HG03354 (cell line): ENCODE measurements at regions not wholly inside any gene's neighbourhood (a gene's known extent, or its start where the extent isn't known, plus 50 kb on each side); places are given as distances from the start of the nearest gene placed in this dataset.
"Not testable (repeated sequence)": the region's sequence is repeated elsewhere in the genome, so short reads cannot be mapped to it uniquely, and the experiment has no call there.

Experiments used
- ATAC-seq: cut with Tn5 transposase; IDR thresholded peaks from one replicate; pipeline ENCODE4 v1.9.1; 2021; ENCODE audit warnings: mild to moderate bottlenecking; ENCODE audit not compliant: unreplicated experiment, poor library complexity, severe bottlenecking

DNA sequence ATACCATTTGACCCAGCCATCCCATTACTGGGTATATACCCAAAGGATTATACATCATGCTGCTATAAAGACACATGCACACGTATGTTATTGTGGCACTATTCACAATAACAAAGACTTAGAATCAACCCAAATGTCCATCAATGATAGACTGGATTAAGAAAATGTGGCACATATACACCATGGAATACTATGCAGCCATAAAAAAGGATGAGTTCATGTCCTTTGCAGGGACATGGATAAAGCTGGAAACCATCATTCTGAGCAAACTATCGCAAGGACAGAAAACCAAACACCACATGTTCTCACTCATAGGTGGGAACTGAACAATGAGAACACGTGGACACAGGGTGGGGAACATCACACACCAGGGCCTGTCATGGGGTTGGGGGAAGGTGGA lies 237.6 kb upstream of the KRR1 start:
- ATAC-seq, result not testable (repeated sequence)

DNA sequence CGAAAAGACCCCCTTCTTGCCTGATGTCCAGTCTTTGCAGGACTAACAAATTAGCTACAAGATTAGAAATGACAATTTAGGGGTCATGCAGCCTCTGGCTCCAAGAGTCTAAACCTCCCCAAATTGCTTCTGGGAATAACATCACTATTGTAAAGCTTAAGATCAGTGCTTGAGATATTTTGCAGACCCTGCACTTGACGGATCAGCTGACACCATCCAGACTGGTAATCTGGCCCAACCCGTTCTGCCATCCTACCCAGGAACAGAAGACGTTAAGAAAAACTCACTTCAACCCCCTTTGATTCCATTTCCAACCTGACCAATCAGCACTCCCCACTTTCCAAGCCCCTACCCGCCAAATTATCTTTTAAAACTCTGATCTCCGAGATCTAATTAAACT lies 236.7 kb upstream of the KRR1 start:
- no peak for ATAC-seq

DNA sequence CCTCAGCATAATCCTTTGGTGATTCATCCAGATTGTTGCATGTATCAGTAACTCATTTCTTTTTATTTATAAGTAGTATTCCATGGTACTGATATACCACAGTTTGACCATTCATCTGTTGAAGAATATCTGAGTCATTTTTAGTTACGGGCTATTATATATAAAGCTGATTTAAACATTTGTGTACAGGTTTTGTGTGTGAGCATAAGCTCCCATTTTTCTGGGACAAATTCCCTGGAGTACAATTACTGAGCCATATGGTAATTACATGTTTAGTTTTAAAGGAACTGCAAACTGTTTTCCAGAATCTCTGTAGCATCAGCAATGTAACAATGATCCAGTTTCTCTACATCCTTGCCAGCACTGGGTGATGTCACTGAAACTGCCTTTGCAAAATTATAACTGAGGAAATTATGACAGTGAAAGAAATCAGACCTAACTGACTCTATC lies 236.2 kb upstream of the KRR1 start:
- ATAC-seq, result no peak

DNA sequence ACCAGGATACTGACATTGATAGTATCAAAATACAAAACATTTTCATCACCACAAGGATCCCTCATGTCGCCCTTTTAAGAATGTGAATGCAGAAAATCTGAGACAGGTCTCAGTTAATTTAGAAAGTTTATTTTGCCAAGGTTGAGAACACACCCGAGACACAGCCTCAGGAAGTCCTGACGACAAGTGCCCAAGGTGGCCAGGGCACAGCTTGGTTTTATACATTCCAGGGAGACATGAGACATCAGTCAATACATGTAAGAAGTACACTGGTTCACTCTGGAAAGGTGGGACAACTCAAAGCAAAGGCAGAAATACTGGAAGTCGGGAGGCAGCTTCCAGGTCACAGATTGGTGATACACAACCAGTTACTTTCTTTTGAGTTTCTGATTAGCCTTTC lies 235.2 kb upstream of the KRR1 start:
- no peak for ATAC-seq

DNA sequence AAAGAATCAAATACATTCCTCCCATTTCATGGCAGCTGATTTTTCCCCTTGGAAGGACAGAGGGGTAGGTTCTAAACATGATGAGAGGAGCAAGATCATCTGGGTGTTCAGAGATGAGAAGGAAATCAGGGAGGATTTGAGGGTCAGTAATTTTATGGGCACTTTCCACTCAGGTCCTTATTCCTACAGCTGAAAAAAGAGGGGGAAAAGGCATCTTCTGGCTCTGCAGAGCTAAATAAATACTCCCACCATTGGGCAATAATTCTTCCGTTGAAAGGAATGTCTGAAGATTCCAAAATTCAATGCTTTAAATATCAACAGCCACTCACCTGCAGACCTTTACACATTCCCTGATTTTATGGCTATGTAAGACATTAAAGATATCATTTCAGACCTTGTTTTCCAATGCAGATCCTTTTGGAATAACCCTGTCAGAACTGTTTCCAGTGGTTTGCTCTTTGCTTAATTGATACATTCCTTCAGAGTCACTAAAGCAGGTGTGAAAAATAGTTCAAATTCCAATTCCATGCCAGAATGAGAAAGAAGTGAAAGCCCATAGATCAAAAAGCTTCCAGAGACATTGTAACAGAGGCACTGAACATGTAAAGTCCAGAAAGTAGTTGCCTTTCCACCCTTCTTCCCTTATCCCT lies 233.3 kb upstream of the KRR1 start:
- no peak for ATAC-seq

DNA sequence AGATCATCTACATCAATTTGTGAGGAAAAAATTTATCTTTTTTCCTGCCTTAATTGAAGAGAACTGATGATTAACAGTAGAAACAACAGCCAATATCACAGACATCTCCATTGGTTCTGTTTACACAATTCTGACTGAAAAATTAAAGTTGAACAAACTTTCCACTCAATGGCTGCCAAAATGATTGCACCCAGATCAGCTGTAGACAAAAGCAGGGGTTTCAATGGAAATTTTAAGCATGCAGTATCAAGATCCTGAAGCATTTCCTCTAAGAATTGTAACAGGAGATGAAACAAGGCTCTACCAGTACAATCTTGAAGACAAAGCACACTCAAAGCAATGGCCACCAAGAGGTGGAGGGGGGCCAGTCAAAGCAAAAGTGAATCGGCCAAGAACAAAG lies 231.6 kb upstream of the KRR1 start:
- no peak for ATAC-seq

DNA sequence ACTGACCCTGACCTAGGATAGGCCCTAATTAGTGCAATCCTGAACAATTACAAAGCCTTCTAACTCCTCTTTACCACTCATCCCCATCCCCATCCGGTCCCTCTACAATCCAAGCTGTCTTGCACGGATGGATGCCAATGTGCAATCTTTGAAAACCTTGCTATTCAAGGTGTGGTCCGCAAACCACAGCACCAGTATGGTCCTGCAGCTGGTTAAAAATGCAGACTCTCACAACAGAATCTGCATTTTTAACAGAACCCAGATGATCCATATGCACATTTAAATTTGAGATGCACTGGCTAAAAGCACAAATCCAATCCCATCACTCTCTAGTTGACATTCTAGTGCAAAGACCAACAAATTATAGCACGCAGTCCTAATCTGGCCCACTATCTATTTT lies 230.6 kb upstream of the KRR1 start:
- ATAC-seq, result no peak

DNA sequence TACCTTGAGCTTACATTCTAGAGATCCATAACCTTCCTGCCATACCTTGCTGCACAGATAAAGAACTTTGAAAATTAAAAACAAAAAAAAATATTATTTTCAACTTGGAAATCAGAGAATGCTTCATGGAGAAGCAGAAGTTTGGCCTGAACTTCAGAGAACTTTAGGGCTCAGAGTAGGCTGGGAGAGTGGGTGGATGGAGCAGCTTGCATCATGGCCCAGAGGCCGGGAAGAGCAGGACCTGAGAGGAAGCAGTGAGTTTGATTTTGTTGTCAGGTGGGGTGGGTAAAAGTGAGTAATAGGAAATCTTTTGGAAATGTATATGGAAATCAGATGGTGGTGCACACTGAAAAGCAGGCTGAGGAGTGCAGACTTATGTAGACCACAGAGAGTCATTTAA lies 228.5 kb upstream of the KRR1 start:
- ATAC-seq, result no peak

DNA sequence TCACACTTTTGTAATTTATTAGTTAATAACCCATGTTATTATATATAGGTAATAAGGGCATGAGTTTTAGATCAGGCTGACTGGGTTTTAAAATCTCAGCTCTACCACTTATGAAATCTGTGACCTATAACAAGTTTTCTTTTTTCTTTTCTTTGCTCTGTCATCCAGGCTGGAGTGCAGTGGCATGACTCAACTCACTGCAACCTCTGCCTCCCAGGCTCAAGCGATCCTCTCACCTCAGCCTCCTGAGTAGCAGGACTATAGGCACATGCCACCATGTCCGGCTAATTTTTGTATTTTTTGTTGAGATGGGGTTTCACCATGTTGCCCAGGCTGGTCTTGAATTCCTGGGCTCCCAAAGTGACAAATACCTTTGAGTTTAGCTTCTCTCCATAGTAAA lies 227.7 kb upstream of the KRR1 start:
- not testable (repeated sequence) for ATAC-seq

DNA sequence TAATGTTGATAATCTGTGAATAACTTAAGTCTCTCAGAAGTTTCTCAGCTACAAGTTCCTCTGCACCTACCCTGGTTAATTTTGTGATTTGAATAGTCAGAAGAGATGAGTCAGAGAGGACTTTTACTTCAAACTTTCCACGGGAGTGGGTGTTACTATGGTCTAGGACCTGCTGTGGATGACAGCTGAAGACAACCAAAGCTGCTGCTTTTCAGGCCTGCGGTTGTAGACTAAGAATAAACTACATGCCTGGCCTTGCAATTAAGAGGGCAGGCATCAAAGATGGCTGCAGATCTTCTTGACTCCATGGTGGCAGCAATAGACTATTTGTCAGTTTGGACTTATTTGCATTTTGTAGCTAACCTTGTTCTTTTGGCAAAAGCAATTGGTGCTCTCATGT lies 227.1 kb upstream of the KRR1 start:
- ATAC-seq, result peak; percentile 91

DNA sequence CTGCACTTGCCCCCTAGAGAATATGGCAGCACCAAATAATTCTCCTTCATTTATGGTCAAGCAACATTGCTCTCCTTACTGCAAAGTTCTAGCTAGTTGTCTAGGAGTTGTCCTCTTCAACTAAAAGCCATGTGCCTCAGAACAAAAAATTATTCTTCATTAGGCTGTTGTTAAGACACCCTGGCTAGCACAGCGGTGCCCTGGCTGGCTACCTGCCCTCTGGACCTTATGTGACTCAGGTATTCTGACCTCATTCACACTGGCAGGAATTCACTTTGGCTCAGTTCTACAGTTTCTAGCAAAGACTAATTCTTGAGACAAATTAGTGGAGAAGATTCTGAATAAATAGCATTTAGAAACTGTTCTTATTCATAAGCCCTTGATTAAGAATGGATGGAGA lies 224.4 kb upstream of the KRR1 start:
- no peak for ATAC-seq

DNA sequence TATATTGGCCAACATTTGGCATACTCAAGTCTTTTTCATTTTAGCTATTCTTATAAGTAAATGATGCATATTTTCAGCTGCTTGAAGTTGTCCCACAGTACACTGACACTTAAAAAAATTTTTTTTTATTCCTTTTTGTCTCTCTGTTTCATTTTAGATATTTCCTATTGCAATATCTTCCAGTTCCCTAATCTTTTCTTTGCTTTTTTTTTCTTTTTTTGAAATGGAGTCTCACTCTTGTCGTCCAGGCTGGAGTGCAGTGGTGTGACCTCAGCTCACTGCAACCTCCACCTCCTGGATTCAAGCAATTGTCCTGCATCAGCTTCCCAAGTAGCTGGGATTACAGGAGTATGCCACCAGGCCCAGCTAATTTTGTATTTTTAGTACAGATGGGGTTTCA lies 217.4 kb upstream of the KRR1 start:
- ATAC-seq, result no peak

DNA sequence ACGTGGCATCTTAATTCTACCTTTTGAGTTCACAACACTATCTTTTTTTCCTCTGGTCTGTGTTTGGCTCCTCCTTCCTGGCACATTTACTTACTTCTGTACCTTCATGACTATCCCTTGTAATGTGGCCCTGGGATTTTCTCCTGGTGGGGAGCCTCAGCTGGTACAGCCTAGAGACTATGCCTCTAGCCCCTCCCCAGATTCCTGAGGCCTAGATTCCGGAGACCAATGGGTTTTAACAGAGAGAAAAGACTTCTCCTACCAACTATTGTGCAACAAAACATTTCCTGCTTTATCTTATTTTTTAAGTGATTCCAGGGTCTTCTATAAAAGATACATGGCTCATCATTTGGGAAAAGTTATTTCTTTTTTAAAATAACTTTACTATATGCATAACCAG lies 216.2 kb upstream of the KRR1 start:
- no peak for ATAC-seq

DNA sequence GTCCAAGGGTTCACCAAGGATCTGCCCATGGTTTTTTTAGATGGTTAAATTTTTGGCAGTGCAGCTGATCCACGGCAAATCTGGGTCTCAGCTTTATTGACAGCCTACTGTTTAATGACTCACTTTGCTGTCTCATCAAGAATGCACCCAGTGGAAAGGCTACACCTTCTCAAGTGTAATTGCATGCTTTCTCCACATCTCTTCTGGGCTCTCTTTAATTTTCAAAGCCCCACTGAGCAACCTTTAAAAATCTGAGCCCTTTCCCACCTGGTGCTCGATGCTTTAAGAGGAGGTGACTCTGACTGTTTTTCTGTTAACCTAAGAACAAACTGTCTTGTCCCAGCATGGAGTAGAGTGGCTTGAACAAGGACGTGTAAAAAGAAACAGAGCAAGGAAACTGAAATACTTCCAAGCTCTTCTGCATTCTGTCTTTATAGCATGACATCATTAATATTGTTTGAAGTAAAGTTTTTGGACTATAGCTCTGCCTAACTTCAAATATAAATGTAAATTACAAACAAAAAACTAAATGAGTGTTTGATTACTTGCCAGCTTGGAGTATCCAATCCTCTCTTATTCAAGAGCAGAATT lies 214.2 kb upstream of the KRR1 start:
- peak; percentile 41 for ATAC-seq

DNA sequence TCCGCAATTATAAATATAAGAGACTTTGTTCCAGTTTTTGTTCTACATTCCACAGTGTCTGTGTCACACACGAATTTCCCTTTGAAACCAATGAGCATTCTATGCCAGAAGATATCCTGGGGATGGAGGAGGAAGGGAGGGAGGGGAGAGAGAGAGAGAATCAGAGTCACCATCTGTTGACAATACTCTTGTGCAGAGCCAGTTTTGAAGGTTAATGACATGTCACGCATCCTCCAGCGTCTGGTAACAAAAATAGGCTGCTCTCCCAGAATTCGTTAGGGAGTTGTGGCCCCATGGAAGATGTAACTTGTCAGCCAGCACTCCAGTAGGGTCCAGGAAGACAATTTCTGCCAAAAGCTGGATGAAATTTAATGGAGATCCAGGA lies 213.5 kb upstream of the KRR1 start:
- ATAC-seq, result no peak

DNA sequence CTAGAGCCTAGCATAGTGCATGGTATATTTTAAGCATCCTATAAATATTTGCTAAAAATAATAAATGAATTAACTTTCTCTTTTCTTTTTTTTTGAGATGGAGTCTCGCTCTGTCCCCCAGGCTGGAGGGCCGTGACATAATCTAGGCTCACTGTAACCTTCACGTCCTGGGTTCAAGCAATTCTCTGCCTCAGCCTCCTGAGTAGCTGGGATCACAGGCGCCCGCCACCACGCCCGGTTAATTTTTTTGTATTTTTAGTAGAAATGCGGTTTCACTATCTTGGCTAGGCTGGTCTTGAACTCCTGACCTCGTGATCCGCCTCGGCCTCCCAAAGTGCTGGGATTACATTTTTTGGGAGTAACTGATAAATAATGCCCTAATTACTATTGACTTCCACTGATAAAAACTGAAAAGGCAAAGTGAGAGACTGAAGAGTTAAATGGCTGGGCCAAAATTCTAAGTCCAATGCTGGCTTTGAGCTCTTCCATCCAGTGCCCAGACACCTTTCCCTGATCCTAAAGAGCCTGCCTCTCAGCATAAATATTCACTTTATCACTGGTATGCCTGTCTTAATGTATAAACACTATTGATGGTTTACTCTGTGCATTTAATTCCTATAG lies 213.0 kb upstream of the KRR1 start:
- no peak for ATAC-seq

DNA sequence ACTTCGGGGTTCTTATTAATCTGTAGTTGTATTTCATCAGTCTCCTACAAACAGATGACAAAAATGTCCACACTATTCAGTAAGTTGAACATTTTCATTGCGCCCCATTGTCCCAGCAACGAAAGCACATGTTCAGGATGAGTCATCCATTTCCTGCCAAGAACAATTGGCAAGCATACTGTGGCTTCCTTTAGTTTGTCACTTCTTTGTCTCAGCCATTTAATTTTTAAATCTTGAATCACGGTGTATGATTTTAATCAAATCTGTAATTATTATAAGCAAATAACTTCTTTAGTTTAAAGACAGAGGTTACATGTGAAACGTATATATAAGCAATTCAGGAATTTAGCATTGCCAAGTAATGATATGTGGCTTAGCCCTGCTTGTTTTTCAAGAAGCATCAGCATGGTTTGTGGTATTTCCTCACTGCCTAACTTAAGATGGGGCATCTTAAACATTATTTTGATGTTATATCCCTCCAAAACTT lies 211.3 kb upstream of the KRR1 start:
- ATAC-seq, result peak; percentile 87

DNA sequence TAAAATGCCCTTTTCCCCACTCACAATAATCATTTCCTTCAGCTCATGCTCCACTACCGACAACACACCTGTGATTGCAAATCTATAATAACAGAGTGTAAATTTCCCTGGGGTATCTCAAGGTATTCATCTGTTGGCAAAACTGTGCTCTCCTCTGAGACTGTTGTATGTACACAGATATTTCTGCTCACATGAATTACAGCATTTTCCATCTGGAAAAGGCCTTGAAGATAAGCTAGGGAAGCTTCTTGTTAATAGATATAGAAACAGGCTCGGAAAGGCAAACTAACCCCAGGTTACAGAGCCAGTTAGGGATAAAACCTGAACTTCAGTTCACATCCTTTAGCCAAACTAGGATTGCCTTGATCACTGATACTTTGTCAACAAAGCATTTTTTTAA lies 210.4 kb upstream of the KRR1 start:
- no peak for ATAC-seq

DNA sequence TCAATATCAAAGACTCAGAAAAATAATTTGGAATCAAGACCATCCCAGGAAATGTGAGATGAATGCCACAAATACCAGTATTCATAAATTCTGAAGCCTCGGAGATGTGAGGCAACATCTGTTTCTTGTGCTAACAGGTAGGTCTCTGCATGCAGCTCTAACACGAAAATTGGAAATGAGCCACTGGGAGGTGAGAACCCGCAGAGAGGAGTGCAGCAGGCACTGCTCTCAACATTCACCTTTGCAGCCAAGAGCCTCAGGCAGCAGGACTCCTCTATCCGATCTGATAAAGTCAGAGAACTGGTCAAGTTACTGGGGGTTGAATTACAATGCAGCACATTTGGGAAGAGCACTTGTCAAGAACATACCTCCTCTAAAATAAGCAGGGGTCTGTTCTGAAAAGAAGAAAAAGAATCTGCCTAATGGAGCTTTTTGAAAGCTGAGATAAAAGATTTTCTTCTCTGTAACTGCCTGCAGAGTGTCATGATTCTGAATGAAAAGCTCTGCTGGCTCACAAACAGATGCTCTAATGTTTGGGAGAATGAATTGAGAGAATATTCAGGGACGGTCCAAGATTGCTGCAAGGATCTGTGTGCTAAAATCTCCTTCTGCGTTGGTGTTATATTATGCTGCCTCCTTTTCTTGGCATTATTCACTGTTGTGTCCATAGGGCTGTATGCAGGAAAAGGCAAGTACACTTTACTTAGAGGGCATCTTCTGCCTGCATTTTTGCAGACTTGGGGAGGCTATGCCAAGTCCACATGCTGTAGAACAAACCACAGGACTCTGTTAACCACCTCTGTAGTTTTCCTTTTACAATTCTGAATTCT lies 209.6 kb upstream of the KRR1 start:
- ATAC-seq, result no peak

DNA sequence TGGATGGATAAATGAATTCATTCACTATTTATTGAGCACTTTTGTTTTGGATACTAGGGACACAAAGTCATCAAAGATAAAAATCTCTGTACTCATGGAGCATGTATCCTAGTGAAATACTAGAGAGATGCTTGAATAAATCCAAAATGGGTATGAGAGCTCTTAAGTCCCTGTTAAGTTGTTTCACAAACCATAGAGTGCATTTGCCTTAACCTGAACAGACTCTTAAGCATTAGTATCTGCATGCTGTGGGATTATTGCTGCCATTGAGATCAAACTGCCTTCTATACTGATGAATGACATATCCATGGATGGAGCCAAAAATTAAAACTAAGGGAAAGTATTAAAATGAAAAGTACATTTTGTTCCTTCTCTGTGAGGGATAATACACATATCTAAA lies 206.5 kb upstream of the KRR1 start:
- ATAC-seq, result no peak
